ENCODE measurements at regions not wholly inside any gene's neighbourhood (a gene's known extent, or its start where the extent isn't known, plus 50 kb on each side); places are given as distances from the start of the nearest gene placed in this dataset.

- no peak for DNase-seq (ENCODE audit: low read depth in 3 of 3, low spot score in 2 of 3)
These were observed 402.3 kb downstream of the RAB28 start for GRCh38 chr4:13081830-13082229.

DNA sequence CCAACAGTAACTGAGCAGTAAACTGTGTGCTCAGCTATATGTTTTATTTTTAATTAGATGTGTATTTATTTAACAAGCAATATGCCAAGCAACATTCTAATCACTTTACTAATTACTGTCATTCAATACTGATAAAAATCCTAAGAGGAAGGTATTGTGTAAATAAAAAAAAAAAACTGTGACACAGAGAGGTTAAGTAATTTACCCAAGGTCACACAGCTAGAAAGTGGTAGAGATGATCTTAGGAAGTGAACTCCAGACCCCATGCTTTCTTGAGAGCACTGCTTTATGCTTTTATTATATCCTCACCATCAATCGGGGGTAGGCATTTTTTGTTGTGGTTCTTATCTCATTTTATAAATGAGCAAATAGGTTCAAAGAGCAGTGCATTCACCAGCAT lies 417.1 kb downstream of the RAB28 start:
- DNase-seq (ENCODE audit: low read depth in 3 of 3, low spot score in 2 of 3) = no peak

GRCh38 chr4:13059019-13059418 lies 425.1 kb downstream of the RAB28 start:
- no peak for DNase-seq (ENCODE audit: low read depth in 3 of 3, low spot score in 2 of 3)

DNA sequence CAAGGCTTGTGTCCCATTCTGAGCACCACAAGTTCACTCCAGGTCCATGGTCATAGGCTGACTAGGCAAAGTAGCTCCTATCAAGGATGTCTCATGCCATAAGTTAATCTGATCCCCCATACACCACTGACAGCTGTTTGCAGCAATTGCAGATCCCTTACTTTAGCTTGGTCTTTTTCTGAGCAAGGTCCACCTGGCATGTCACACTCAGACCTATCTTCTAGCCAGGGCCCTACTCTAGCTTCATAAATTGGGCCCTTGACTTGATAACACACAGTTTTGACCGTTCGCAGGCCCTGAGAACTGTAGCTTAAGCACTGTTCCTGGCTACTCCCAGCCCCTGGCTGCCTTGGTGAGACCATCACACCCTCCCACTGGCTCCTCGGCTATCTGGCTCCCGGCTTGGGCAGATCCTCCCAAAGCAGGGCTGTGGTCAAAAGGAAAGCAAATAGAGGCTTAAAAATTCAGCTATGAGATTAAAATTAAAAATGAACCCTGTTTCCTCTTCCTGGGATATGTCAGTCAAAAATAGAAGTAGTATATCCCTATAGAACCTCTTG lies 427.4 kb downstream of the RAB28 start:
- no peak for DNase-seq (ENCODE audit: low read depth in 3 of 3, low spot score in 2 of 3)

DNA sequence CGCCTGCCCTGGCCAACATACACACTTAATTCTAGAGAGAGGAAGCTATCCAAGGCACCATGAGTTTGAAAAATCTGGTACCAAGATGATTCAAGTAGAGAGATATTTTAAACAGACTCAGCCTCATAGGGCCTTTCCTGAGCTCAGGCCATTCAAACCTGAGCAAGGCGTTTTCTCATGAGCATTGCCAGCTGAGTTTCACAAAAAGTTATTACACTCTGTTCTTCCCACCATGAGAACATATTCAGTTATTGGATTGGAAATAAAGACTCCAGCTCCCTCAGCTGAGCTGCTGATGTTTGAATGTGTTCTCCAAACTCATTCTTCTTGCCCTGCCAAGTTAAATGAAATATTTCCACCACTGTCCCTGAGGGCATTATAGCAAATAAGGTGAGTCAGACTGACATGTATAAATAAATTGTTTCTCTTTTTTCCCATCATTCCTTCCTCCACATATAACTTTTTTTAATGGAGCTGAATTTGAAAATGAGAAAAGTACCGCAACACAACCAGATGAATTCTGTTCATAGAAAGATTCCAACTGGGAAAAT lies 429.6 kb downstream of the RAB28 start:
- no peak for DNase-seq (ENCODE audit: low read depth in 3 of 3, low spot score in 2 of 3)

DNA sequence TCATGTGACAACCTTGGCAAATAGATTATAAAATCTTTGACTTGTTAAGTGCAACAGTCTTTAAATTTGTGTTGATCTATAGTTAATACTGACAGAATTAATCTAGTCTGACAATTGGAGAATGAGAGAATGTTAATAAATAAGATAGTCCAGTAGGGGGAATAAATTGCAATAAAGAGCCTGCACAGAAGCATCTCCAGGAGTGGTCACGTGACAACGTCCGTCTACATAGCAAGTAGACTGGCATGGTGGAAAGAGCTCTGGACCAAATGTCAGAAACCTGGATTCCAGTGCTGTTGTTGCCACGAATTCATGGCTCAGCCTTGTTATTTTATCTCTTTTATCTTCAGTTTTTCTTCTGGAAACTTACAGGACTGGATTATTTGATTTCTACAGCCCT lies 436.5 kb downstream of the RAB28 start:
- DNase-seq (ENCODE audit: low read depth in 3 of 3, low spot score in 2 of 3) = no peak

DNA sequence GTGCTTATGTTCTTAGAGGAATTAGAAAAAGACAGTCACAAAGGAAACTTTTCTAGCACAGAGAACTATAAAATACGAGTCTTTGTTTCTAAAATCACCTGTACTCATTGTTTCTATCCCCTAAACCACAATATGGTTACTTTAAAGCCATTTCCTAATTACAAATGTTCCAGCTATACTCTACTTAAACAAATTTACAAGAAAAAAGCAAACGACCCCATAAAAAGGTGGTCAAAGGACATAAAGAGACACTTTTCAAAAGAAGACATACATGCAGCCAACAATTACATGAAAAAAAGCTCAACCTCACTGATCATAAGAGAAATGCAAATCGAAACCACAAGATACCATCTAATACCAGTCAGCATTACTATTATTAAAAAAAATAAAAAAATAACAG lies 447.3 kb downstream of the RAB28 start:
- no peak for DNase-seq (ENCODE audit: low read depth in 3 of 3, low spot score in 2 of 3)

DNA sequence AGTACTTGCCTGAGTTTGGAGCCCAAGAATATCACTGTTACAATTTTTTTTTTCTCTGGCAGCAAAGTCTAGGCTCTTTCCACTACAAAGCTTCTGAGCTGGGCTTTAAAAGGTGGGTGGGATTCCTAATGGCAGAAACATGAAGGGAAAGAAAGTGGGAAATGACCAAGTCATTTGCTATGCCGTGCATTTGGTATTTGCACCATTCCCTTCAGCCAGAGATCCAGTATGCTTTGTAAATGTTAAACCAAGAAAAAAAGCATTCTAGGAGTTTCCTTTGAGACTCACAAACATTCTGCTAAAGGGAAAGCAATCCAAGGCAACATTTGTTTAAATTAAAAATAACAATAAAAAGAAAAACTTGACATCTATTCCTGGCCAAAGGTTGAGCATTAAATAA lies 451.2 kb downstream of the RAB28 start:
- no peak for DNase-seq (ENCODE audit: low read depth in 3 of 3, low spot score in 2 of 3)

GRCh38 chr4:13024147-13025105 lies 459.7 kb downstream of the RAB28 start:
- no peak for DNase-seq (ENCODE audit: low read depth in 3 of 3, low spot score in 2 of 3)

GRCh38 chr4:13007802-13008470 lies 476.2 kb downstream of the RAB28 start:
- no peak for DNase-seq (ENCODE audit: low read depth in 3 of 3, low spot score in 2 of 3)

- DNase-seq (ENCODE audit: low read depth in 3 of 3, low spot score in 2 of 3) = no peak
These were observed 490.2 kb downstream of the RAB28 start for GRCh38 chr4:12993923-12994322.

- no peak for DNase-seq (ENCODE audit: low read depth in 3 of 3, low spot score in 2 of 3)
These were observed 496.9 kb downstream of the RAB28 start for GRCh38 chr4:12987284-12987683.

DNA sequence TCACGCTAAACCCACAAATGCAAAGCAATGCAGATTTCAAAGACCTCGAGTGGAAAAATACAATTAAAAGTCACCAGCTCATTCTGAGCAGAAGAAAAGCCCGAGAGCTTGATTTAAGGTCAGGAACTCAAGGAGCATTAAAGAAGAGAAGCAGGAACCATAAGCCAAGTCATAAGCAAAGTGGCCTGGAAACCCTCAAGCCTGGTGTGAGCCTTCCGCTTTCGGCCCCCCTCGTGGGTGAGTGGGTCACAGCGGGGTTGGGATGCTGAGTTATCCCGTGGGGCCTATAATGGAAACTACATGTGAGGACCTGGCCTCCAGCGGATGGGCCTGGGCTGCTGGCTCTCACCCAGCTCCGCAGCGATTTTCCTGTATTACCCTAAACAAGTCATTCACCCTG lies 504.3 kb downstream of the RAB28 start:
- no peak for DNase-seq (ENCODE audit: low read depth in 3 of 3, low spot score in 2 of 3)

GRCh38 chr4:12978310-12978709 lies 505.8 kb downstream of the RAB28 start:
- DNase-seq (ENCODE audit: low read depth in 3 of 3, low spot score in 2 of 3) = no peak

DNA sequence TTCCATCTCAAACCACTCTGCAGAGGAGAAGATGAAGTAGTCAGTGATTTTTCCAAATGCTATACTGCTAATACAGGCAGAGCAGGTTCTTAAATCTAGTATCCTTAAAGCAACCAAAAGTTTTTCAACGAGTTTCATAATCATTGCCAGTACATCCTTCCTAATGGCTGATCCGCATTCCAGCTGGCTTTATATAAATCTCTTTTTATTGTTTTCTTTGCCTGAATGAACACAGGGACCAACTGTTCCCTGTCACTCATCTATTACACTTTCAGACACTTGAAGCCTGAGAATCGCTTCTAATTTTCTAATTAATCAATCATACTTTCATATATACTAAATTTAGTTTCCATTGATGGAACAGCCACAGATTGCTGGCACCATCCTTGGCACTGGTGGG lies 508.6 kb downstream of the RAB28 start:
- no peak for DNase-seq (ENCODE audit: low read depth in 3 of 3, low spot score in 2 of 3)

GRCh38 chr4:12973522-12973921 lies 510.6 kb downstream of the RAB28 start:
- no peak for DNase-seq (ENCODE audit: low read depth in 3 of 3, low spot score in 2 of 3)

GRCh38 chr4:12968345-12968744 lies 515.8 kb downstream of the RAB28 start:
- DNase-seq (ENCODE audit: low read depth in 3 of 3, low spot score in 2 of 3) = no peak

DNA sequence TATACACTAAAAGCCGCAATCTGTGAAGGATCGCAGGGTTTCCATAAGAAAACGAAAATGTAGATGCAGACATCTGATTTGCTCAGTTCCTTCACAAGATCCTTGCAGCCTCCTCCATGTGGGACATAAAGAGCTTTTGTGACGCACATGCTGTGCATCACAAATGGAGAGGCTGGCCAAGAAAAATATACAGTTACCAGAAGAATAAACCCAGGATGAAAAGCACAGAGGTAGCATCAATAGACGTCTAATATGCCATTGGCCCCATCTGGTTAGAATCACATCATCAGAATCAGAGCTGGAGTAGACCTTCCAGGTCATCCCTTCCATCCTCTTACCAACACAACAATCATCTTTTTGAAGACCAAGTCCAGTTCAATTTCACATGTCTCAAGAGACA lies 517.4 kb downstream of the RAB28 start:
- no peak for DNase-seq (ENCODE audit: low read depth in 3 of 3, low spot score in 2 of 3)

DNA sequence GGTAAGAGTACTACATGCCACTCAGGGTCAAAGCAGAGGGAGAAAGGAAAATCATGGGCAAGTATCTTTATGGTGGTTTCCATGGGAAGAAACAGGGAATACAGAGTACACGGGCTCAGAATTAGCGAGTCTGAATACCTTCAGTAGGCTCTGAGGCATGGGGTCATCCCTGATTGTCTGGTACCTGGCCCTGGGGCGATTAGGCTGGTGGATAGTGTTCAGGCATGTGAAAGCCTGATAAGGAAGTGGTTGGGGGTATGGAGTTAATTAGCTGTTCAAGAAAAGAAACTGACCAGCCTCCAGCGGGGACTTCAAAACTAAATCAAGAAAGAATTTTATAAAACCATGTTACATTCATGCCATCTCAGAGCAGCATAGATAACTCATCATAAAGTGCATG lies 518.8 kb downstream of the RAB28 start:
- DNase-seq (ENCODE audit: low read depth in 3 of 3, low spot score in 2 of 3) = no peak

- no peak for DNase-seq (ENCODE audit: low read depth in 3 of 3, low spot score in 2 of 3)
These were observed 520.2 kb downstream of the RAB28 start for GRCh38 chr4:12963912-12964311.

GRCh38 chr4:12963291-12963690 lies 520.8 kb downstream of the RAB28 start:
- no peak for DNase-seq (ENCODE audit: low read depth in 3 of 3, low spot score in 2 of 3)

DNA sequence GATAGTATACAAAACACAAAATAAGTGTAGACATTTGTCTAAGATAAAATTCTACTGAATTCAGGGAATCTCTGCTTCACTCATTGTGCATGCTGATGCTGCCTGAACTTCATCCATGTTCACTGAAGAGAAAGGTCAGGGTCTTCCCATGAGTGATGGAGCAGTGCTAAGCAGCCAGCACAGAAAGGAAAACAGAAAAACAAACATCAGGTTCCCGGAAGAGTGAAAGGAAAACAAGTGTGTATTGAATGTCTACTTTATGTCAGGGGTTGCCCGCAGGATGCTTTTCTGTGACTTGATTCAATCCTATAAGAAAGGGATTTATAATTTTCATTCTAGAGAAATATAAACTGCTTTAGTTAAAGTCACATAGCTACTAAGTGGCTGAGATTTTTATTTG lies 522.4 kb downstream of the RAB28 start:
- no peak for DNase-seq (ENCODE audit: low read depth in 3 of 3, low spot score in 2 of 3)

Data from right renal cortex interstitium (tissue), 3 donors.